GM18499 (cell line): ENCODE measurements at regions not wholly inside any gene's neighbourhood (a gene's known extent, or its start where the extent isn't known, plus 50 kb on each side); places are given as distances from the start of the nearest gene placed in this dataset.
"Not testable (repeated sequence)": the region's sequence is repeated elsewhere in the genome, so short reads cannot be mapped to it uniquely, and the experiment has no call there.

Source experiments
- ATAC-seq: cut with Tn5 transposase; IDR thresholded peaks from one replicate; pipeline ENCODE4 v1.9.1; 2021; ENCODE audit warnings: moderate number of reproducible peaks; ENCODE audit not compliant: insufficient read depth, unreplicated experiment

GRCh38 chr18:2223849-2224248, 347.5 kb downstream of the METTL4 start:
- ATAC-seq, result no peak

- no peak for ATAC-seq
Measured at GRCh38 chr18:2236232-2236631, 335.1 kb downstream of the METTL4 start.

- ATAC-seq, result no peak
Measured at GRCh38 chr18:2237706-2238105, 333.6 kb downstream of the METTL4 start.

GRCh38 chr18:2240311-2240705, 331.0 kb downstream of the METTL4 start:
- no peak for ATAC-seq

- ATAC-seq, result no peak
Measured at GRCh38 chr18:2244641-2245040, 326.7 kb downstream of the METTL4 start.

GRCh38 chr18:2247101-2247500, 324.2 kb downstream of the METTL4 start:
- ATAC-seq, result not testable (repeated sequence)

- ATAC-seq, result no peak
Measured at GRCh38 chr18:2254977-2255376, 316.3 kb downstream of the METTL4 start.

- no peak for ATAC-seq
Measured at GRCh38 chr18:2256577-2256976, 314.7 kb downstream of the METTL4 start.

GRCh38 chr18:2258954-2259353, 312.4 kb downstream of the METTL4 start:
- no peak for ATAC-seq

- ATAC-seq, result no peak
Measured at GRCh38 chr18:2263303-2263890, 307.9 kb downstream of the METTL4 start.

GRCh38 chr18:2274613-2275012, 296.7 kb downstream of the METTL4 start:
- ATAC-seq, result no peak

GRCh38 chr18:2281086-2281485, 290.2 kb downstream of the METTL4 start:
- ATAC-seq, result no peak

GRCh38 chr18:2281523-2282199, 289.6 kb downstream of the METTL4 start:
- no peak for ATAC-seq

GRCh38 chr18:2293109-2293839, 278.0 kb downstream of the METTL4 start:
- no peak for ATAC-seq

- ATAC-seq, result no peak
Measured at GRCh38 chr18:2301316-2301715, 270.0 kb downstream of the METTL4 start.

- ATAC-seq, result no peak
Measured at GRCh38 chr18:2302012-2302411, 269.3 kb downstream of the METTL4 start.

GRCh38 chr18:2302628-2303516, 268.4 kb downstream of the METTL4 start:
- ATAC-seq, result no peak

GRCh38 chr18:2303517-2304238, 267.6 kb downstream of the METTL4 start:
- no peak for ATAC-seq

- ATAC-seq, result no peak
Measured at GRCh38 chr18:2304378-2305175, 266.7 kb downstream of the METTL4 start.
